GM18520 (cell line): ENCODE measurements at regions not wholly inside any gene's neighbourhood (a gene's known extent, or its start where the extent isn't known, plus 50 kb on each side); places are given as distances from the start of the nearest gene placed in this dataset.
A peak's percentile ranks its signal among the peaks of the same experiment; 100 is the strongest.

Experiments
- ATAC-seq: cut with Tn5 transposase; IDR thresholded peaks from one replicate; pipeline ENCODE4 v1.9.1; 2021; ENCODE audit not compliant: unreplicated experiment

- no peak for ATAC-seq
Measured at GRCh38 chr4:167290678-167291077, 56.4 kb upstream of the SPOCK3 start.

GRCh38 chr4:167308876-167309275 lies 74.6 kb upstream of the SPOCK3 start:
- no peak for ATAC-seq

- no peak for ATAC-seq
Measured at GRCh38 chr4:167321299-167321698, 87.0 kb upstream of the SPOCK3 start.

GRCh38 chr4:167339781-167340180 lies 105.5 kb upstream of the SPOCK3 start:
- no peak for ATAC-seq

GRCh38 chr4:167359711-167360110 lies 125.4 kb upstream of the SPOCK3 start:
- peak; percentile 45 for ATAC-seq

GRCh38 chr4:167379076-167379835 lies 145.0 kb upstream of the SPOCK3 start:
- no peak for ATAC-seq

GRCh38 chr4:167380964-167381363 lies 146.7 kb upstream of the SPOCK3 start:
- no peak for ATAC-seq

DNA sequence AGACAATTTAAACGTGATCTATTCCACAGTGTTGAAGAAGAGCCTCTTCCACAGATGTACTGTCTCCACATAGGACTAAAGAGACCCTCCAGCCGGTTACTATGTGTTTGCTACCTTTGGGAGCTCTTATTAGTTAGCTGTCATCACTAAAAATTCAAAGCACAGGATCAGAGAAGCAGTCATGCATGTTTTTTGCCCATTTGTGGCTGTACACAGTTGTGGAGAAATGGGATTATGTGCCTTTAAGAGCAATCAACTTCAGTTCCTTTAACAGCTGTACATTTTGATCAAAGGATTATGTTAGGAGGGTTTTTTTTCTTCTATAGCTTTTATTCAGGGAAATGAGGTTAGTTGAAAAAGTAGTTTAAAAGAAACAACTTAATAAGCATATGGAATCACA lies 149.0 kb upstream of the SPOCK3 start:
- no peak for ATAC-seq

DNA sequence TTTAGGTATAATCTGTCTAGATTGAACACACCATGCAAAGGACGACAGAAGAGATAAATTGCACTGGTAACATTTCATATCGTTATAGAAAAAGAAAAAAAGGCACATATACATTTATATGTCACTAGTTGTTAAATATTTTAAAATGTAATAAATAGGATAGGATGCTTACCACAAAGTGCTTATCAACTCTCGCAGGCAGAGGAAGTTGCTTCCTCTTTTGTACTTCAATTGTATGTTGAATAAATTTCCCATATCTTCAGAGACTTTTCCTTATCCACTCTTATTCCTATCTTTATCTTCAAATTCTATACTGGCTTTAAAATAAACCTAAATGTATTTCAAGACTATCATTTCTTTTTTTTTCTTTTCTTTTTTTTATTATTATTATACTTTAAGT lies 163.3 kb upstream of the SPOCK3 start:
- ATAC-seq: no peak

GRCh38 chr4:167399201-167399600 lies 164.9 kb upstream of the SPOCK3 start:
- no peak for ATAC-seq

GRCh38 chr4:167406181-167406580 lies 171.9 kb upstream of the SPOCK3 start:
- no peak for ATAC-seq

- no peak for ATAC-seq
Measured at GRCh38 chr4:167415461-167415860, 181.2 kb upstream of the SPOCK3 start.

DNA sequence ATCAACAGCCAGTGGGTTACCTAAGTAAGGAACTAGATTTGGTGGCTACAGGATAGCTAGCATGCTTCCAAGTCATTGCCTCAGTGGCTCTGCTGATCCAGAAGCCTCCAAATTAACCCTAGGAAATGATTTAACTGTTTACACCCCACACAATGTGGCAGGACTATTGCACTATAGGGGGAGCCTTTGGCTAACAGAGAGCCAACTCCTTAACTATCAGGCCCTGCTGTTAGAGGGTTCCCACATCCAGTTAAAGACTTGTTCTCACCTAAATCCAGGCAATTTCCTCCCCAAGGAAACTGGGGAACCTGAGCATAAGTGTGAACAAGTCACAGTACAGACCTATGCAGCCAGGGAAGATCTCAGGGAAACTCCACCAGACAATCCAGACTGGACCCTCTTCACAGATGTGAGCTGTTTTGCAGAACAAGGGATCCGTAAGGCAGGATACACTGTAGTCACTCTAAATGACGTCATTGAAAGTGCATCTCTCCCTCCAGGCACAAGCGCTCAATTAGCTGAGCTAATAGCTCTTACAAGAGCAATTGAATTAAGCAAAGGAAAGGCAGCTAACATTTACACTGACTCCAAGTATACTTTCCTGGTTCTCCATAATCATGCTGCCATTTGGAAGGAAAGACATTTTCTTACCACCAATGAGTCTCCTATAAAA lies 185.3 kb upstream of the SPOCK3 start:
- no peak for ATAC-seq

- ATAC-seq: no peak
Measured at GRCh38 chr4:167421201-167421600, 186.9 kb upstream of the SPOCK3 start.

DNA sequence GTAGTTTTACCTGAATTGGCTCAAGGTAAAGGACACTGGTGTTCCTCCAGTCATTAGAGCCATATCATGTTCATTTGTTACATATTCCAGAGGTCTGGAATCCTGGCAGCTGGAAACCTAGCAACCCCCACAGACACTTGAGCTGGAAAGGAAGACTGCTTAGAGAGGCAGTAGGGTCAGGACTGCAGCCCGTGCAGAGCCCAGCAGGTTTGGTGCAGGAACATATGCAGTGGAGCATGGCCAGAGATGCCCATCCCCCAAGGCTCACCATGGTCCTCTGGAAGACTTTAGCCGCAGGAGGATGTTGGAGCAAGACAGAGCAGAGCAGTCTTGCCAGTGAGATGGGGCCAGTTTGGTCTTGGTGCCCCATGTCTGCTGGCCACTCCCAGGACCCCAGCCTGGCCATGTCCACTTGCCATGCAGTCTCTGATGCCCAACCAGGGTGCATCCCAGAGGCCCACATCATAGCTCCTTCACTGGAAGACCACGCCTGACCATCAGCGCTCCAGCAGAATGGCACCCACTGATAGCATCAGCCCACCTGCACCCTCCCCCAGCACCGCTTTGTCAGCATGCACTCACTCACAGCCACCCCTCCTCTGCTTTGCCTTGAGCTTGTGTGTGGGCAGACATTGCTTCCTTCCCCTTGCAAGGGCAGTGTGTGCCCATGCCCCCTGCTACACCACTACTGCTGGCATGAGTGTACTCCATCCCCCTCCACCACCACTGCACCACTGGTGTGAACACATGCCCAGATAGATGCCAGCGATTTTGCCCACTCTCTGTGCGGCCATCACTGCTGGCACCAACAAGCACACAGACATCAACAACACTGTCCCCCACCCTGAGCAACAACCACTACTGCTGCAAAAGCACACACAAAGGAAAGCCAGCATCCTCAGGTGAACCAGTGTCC lies 190.3 kb upstream of the SPOCK3 start:
- no peak for ATAC-seq

DNA sequence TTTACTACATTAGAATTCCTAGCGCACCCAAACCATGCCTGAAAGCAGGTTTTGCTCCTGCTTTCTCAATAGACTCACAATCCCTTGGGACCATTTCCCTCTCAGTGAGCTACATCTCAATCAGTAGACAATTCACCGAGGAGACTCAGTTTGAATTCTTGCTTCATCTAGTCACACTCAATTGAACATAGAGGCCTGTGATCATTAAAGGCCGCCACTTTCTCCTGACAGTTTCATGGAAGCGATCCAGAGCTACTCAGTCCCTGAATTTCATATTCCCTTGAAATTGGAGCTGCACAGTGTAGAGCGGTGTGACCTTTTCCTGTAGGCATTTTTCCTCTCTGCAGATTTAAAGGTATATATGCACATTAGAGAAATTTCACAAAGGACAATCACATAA lies 193.9 kb upstream of the SPOCK3 start:
- no peak for ATAC-seq

DNA sequence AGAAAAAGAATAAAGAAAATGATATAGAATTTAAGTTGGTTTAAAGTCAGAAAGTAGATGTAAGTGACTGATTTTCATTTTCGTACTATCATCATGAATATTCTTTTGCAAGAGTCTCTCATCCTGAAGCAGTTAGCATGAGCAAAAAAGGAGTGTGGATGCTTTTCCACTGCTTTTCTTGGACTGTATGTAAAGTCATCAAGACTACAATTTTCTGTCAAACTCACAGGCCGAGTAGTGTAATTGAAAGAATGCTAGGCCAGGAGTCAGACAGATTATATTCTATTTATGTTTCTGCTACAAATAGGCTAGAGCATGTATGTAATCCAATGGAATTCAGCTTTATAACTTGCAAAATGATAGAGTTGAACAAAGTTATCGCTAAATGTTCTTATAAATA lies 197.1 kb upstream of the SPOCK3 start:
- ATAC-seq: no peak

GRCh38 chr4:167435786-167436185 lies 201.5 kb upstream of the SPOCK3 start:
- no peak for ATAC-seq

GRCh38 chr4:167443841-167444240 lies 209.5 kb upstream of the SPOCK3 start:
- ATAC-seq: no peak

- no peak for ATAC-seq
Measured at GRCh38 chr4:167452922-167453430, 218.7 kb upstream of the SPOCK3 start.

- no peak for ATAC-seq
Measured at GRCh38 chr4:167456619-167457018, 222.3 kb upstream of the SPOCK3 start.
